IMR-90 (cell line): ENCODE measurements at regions not wholly inside any gene's neighbourhood (a gene's known extent, or its start where the extent isn't known, plus 50 kb on each side); places are given as distances from the start of the nearest gene placed in this dataset.

Source experiments
- ATAC-seq: fragments of 200-7000 bp; cut with Tn5 transposase; 2 replicates; pipeline ENCODE4 v1.9.1; 2020; ENCODE audit warnings: low read depth, mild to moderate bottlenecking, moderate library complexity
- BruUV-seq: library from RNA; stranded (reverse); fragments of 400-500 nt; replicated peaks from 2 replicates; lab custom pipeline; 2021; lab: Mats Ljungman, UMichigan
- CTCF ChIA-PET: fragments of 300-600 bp; formaldehyde crosslinking; extraction: SDS; loops from one replicate; lab custom pipeline; 2021; ENCODE audit warnings: antibody characterized with exemption; lab: Yijun Ruan, JAX
- POLR2A ChIA-PET: fragments of 300-600 bp; sonication (Branson Sonifier 250); formaldehyde crosslinking; loops from one replicate; lab custom pipeline; 2022; ENCODE audit warnings: antibody characterized with exemption; ENCODE audit not compliant: unreplicated experiment; lab: Charles Lee
- DNase-seq: peaks from one replicate; pipeline ENCODE4 v3.0.0; 2013
- H2AFZ ChIP-seq: replicated peaks from 2 replicates; pipeline ENCODE3; 2013; ENCODE audit warnings: low read length, mild to moderate bottlenecking; ENCODE audit not compliant: poor library complexity
- H2AK5ac ChIP-seq: 2 replicates; pipeline ENCODE4 v1.6.1; 2013; ENCODE audit warnings: low read depth, low read length, inconsistent platforms
- H2AK9ac ChIP-seq: replicated peaks from 2 replicates; pipeline ENCODE3; 2013; ENCODE audit warnings: mild to moderate bottlenecking, low read depth, low read length, moderate library complexity; ENCODE audit not compliant: poor library complexity
- H2BK120ac ChIP-seq: 2 replicates; pipeline ENCODE4 v1.6.1; 2013; ENCODE audit warnings: low read depth, low read length, inconsistent platforms
- H2BK15ac ChIP-seq: 3 replicates; pipeline ENCODE4 v1.6.1; 2013; ENCODE audit warnings: low read depth, low read length, inconsistent platforms
- H2BK20ac ChIP-seq: 2 replicates; pipeline ENCODE4 v1.6.1; 2013; ENCODE audit warnings: low read depth, mild to moderate bottlenecking, inconsistent platforms, low read length, moderate library complexity
- H2BK5ac ChIP-seq: 2 replicates; pipeline ENCODE4 v1.6.1; 2013; ENCODE audit warnings: mild to moderate bottlenecking, low read depth, low read length, inconsistent platforms; ENCODE audit not compliant: poor library complexity, severe bottlenecking
- H3K14ac ChIP-seq: replicated peaks from 2 replicates; pipeline ENCODE4 v1.6.1; 2013; ENCODE audit warnings: low read depth, low read length, inconsistent platforms
- H3K18ac ChIP-seq: 2 replicates; pipeline ENCODE4 v1.6.1; 2013; ENCODE audit warnings: low read depth, low read length, control low read depth
- H3K23ac ChIP-seq: 2 replicates; pipeline ENCODE4 v1.6.1; 2013; ENCODE audit warnings: low read depth, low read length, inconsistent platforms
- H3K27ac ChIP-seq: 2 replicates; pipeline ENCODE4 v1.5.1; 2013; ENCODE audit warnings: mild to moderate bottlenecking, control low read depth, low read length; ENCODE audit not compliant: insufficient read depth
- H3K27me3 ChIP-seq: 2 replicates; pipeline ENCODE4 v1.6.1; 2013; ENCODE audit warnings: low read length; ENCODE audit not compliant: control insufficient read depth, insufficient read depth
- H3K36me3 ChIP-seq: 2 replicates; pipeline ENCODE4 v1.6.1; 2013; ENCODE audit warnings: low read length, mixed read lengths; ENCODE audit not compliant: control insufficient read depth, insufficient read depth
- H3K4ac ChIP-seq: 2 replicates; pipeline ENCODE4 v1.6.1; 2013; ENCODE audit warnings: low read depth, low read length, inconsistent platforms
- H3K4me1 ChIP-seq: 2 replicates; pipeline ENCODE4 v1.6.1; 2013; ENCODE audit warnings: low read length, mixed read lengths; ENCODE audit not compliant: control insufficient read depth, insufficient read depth
- H3K4me2 ChIP-seq: 2 replicates; pipeline ENCODE4 v1.6.1; 2013; ENCODE audit warnings: low read depth, mild to moderate bottlenecking, control low read depth, low read length, moderate library complexity
- H3K4me3 ChIP-seq: 2 replicates; pipeline ENCODE4 v1.5.1; 2013; ENCODE audit warnings: low read depth, mild to moderate bottlenecking, control low read depth, low read length, moderate library complexity; ENCODE audit not compliant: insufficient read depth
- H3K56ac ChIP-seq: 2 replicates; pipeline ENCODE4 v1.6.1; 2013; ENCODE audit warnings: low read length, inconsistent platforms; ENCODE audit not compliant: insufficient read depth; ENCODE audit errors: extremely low read depth
- H3K79me1 ChIP-seq, 2 experiments: 2 replicates each; pipeline ENCODE4 v1.6.1; 2013; ENCODE audit warnings: low read length in 2 of 2, inconsistent platforms in 1 of 2, low read depth in 1 of 2
- H3K9ac ChIP-seq: 2 replicates; pipeline ENCODE4 v1.6.1; 2013; ENCODE audit warnings: low read depth, low read length, control low read depth
- H3K9me1 ChIP-seq: 2 replicates; pipeline ENCODE4 v1.6.1; 2013; ENCODE audit warnings: low read length, inconsistent platforms; ENCODE audit not compliant: insufficient read depth
- H3K9me3 ChIP-seq: 2 replicates; pipeline ENCODE4 v1.6.1; 2013; ENCODE audit warnings: low read length; ENCODE audit not compliant: control insufficient read depth, insufficient read depth
- H4K20me1 ChIP-seq: 2 replicates; pipeline ENCODE4 v1.6.1; 2013; ENCODE audit warnings: low read length, inconsistent platforms; ENCODE audit not compliant: insufficient read depth
- H4K5ac ChIP-seq: 2 replicates; pipeline ENCODE4 v1.6.1; 2013; ENCODE audit warnings: mild to moderate bottlenecking, low read depth, low read length, control low read depth
- H4K8ac ChIP-seq, 2 experiments: 2 replicates each; pipeline ENCODE4 v1.6.1; 2013; ENCODE audit warnings: low read depth in 2 of 2, low read length in 2 of 2, control low read depth in 1 of 2, inconsistent platforms in 1 of 2
- H4K91ac ChIP-seq: 2 replicates; pipeline ENCODE4 v1.6.1; 2013; ENCODE audit warnings: low read depth, low read length, inconsistent platforms; ENCODE audit not compliant: insufficient read depth
- BHLHE40 ChIP-seq: fragments of 150-350 bp; IDR thresholded peaks from 2 replicates; pipeline ENCODE4 v1.6.1; 2016; ENCODE audit warnings: mild to moderate bottlenecking, low read depth, low read length
- CTCF ChIP-seq: conservative IDR thresholded peaks from 2 replicates; pipeline ENCODE4 v1.5.1; 2012; ENCODE audit warnings: mild to moderate bottlenecking, low read depth, low read length, improper control_type of control experiment
- ELK1 ChIP-seq: fragments of 150-350 bp; IDR thresholded peaks from 2 replicates; pipeline ENCODE4 v1.6.1; 2016; ENCODE audit warnings: low read depth, mild to moderate bottlenecking, low read length, moderate library complexity, borderline replicate concordance
- MAZ ChIP-seq: IDR thresholded peaks from 2 replicates; pipeline ENCODE4 v1.6.1; 2012; ENCODE audit warnings: low read depth, mild to moderate bottlenecking, low read length, improper control_type of control experiment, moderate library complexity, borderline replicate concordance
- MXI1 ChIP-seq: IDR thresholded peaks from 2 replicates; pipeline ENCODE4 v1.6.1; 2012; ENCODE audit warnings: low read depth, mild to moderate bottlenecking, low read length, moderate library complexity, borderline replicate concordance
- NFE2L2 ChIP-seq: fragments of 150-350 bp; IDR thresholded peaks from 2 replicates; pipeline ENCODE4 v1.6.1; 2016; ENCODE audit warnings: low read depth, mild to moderate bottlenecking, low read length
- POLR2A ChIP-seq: IDR thresholded peaks from 2 replicates; pipeline ENCODE4 v1.6.1; 2012; ENCODE audit warnings: mild to moderate bottlenecking, low read depth, low read length
- RCOR1 ChIP-seq: IDR thresholded peaks from 2 replicates; pipeline ENCODE4 v1.6.1; 2012; ENCODE audit warnings: mild to moderate bottlenecking, low read length, improper control_type of control experiment; ENCODE audit not compliant: insufficient replicate concordance
- RFX5 ChIP-seq: IDR thresholded peaks from 2 replicates; pipeline ENCODE4 v1.8.0; 2012; ENCODE audit warnings: low read depth, mild to moderate bottlenecking, low read length, moderate library complexity
- SMC3 ChIP-seq: fragments of 150-350 bp; IDR thresholded peaks from 2 replicates; pipeline ENCODE4 v1.6.1; 2016; ENCODE audit warnings: low read depth, mild to moderate bottlenecking, antibody characterized with exemption, low read length, moderate library complexity
- USF2 ChIP-seq: fragments of 150-350 bp; IDR thresholded peaks from 2 replicates; pipeline ENCODE4 v1.6.1; 2017; ENCODE audit warnings: mild to moderate bottlenecking, antibody characterized with exemption, low read length, low read depth
- WGBS, 2 experiments: methylation state at CpG; one replicate each; pipeline versions ENCODE4 v1.1.5 to v1.1.7; 2013; ENCODE audit warnings: missing lambda C conversion rate in 2 of 2; ENCODE audit not compliant: insufficient read length in 1 of 2; ENCODE audit errors: extremely low coverage in 2 of 2; 5-methylcytosine and 5-hydroxymethylcytosine counted together
- dilution Hi-C: fragments of 300-500 bp; cut with HindIII; formaldehyde crosslinking; loops from one replicate; pipeline ENCODE4 v1.14.3; 2018; ENCODE audit warnings: low sequenced_read_pairs; ENCODE audit not compliant: unreplicated experiment
- in situ Hi-C: fragments of 300-500 bp; cut with MboI; formaldehyde crosslinking; loops from 3 replicates; pipeline ENCODE4 v1.14.3; 2019; ENCODE audit warnings: low sequenced_read_pairs, inconsistent platforms, mixed read lengths
- intact Hi-C: fragments of 100-400 bp; cut with micrococcal nuclease; formaldehyde crosslinking; loops from 2 replicates; pipeline ENCODE4 v1.10.0; 2022

GRCh38 chr14:59067127-59067894, 121.2 kb upstream of the DAAM1 start (continued):
- no peak for TF ChIP-seq RCOR1

GRCh38 chr14:59069163-59069854, 119.2 kb upstream of the DAAM1 start:
- no peaks in the 10 kb centered on the region for H3K79me1 ChIP-seq
- H4K20me1 ChIP-seq, result no peaks in the 10 kb centered on the region
- H3K4ac ChIP-seq, result no peak overlapping the region
- no peak overlapping the region for H2AFZ ChIP-seq
- no peak overlapping the region for H3K4me3 ChIP-seq
- in situ Hi-C loops, result no loop called here
- no peak overlapping the region for H3K18ac ChIP-seq
- ATAC-seq (no peak), DNase-seq (no peak)
- no peaks in the 10 kb centered on the region for H3K36me3 ChIP-seq
- H3K14ac ChIP-seq, result no peak overlapping the region
- no peaks in the 10 kb centered on the region for H3K27me3 ChIP-seq
- H3K27ac ChIP-seq, result no peak overlapping the region
- no peaks in the 10 kb centered on the region for H3K4me1 ChIP-seq
- no peaks in the 10 kb centered on the region; the same call in 1 of the 2 replicates for H3K9me3 ChIP-seq
- no peak overlapping the region for H4K91ac ChIP-seq
- no peak overlapping the region for H2BK120ac ChIP-seq
- H2BK15ac ChIP-seq, result no peak overlapping the region
- dilution Hi-C loops, result no loop called here
- no peak overlapping the region for H3K23ac ChIP-seq
- intact Hi-C loops, result no loop called here
- no peak overlapping the region for H2BK20ac ChIP-seq
- ChIA-PET POLR2A (no interaction called here), CTCF (no interaction called here)
- no TSS peak for BruUV-seq
- H3K9me1 ChIP-seq, result peaks cover 3% of the 10 kb centered on the region; the same call in 1 of the 2 replicates
- H4K8ac ChIP-seq, result no peak overlapping the region
- H3K56ac ChIP-seq, result no peak overlapping the region
- no peak overlapping the region for H2AK9ac ChIP-seq
- H3K9ac ChIP-seq, result no peak overlapping the region
- H3K4me2 ChIP-seq, result no peak overlapping the region
- WGBS, 2 experiments, result no CpG with 5 or more reads among the region's 9 CpGs
- no peak overlapping the region for H2AK5ac ChIP-seq
- H2BK5ac ChIP-seq, result no peak overlapping the region
- no peak overlapping the region for H4K5ac ChIP-seq
- TF ChIP-seq MXI1, result no peak
- no peak for TF ChIP-seq NFE2L2
- TF ChIP-seq SMC3, result no peak
- TF ChIP-seq USF2, result no peak
- TF ChIP-seq RCOR1, result no peak
- no peak for TF ChIP-seq CTCF
- TF ChIP-seq BHLHE40, result no peak
- no peak for TF ChIP-seq RFX5
- TF ChIP-seq ELK1, result no peak
- TF ChIP-seq POLR2A, result no peak
- no peak for TF ChIP-seq MAZ
